A549 (cell line): ENCODE measurements at regions not wholly inside any gene's neighbourhood (a gene's known extent, or its start where the extent isn't known, plus 50 kb on each side); places are given as distances from the start of the nearest gene placed in this dataset.

Experiments used
- CHD4 ChIP-seq: fragments of 200-600 bp; sonication (generic); IDR thresholded peaks from 2 replicates; pipeline ENCODE4 v1.6.1; 2016; ENCODE audit warnings: antibody characterized with exemption, mild to moderate bottlenecking, borderline replicate concordance
- CTCF ChIP-seq: fragments of >200 bp; sonication (Bioruptor Twin); formaldehyde crosslinking; IDR thresholded peaks from 3 replicates; pipeline ENCODE4 v1.5.1; 2016
- EHMT2 ChIP-seq: fragments of 200-600 bp; sonication (generic); IDR thresholded peaks from 2 replicates; pipeline ENCODE4 v1.6.1; 2016; ENCODE audit warnings: antibody characterized with exemption, low read depth, mild to moderate bottlenecking, moderate library complexity
- EP300 ChIP-seq, 2 experiments: fragments of >200 bp; sonication (Bioruptor Twin); formaldehyde crosslinking; IDR thresholded peaks; 2 replicates in 1 of 2; 3 replicates in 1 of 2; pipeline ENCODE4 v1.6.1; 2016 to 2017
- ESRRA ChIP-seq: fragments of 150-350 bp; IDR thresholded peaks from 2 replicates; pipeline ENCODE4 v1.6.1; 2014; ENCODE audit warnings: mild to moderate bottlenecking, low read length, borderline replicate concordance
- HEYL ChIP-seq: fragments of 250-450 bp; sonication (Bioruptor Pico); IDR thresholded peaks from 2 replicates; pipeline ENCODE4 v1.8.0; 2021; ENCODE audit warnings: mild to moderate bottlenecking, moderate library complexity
- JUN ChIP-seq, 2 experiments: fragments of >200 bp; sonication (Bioruptor Twin); formaldehyde crosslinking; IDR thresholded peaks; 2 replicates in 1 of 2; 3 replicates in 1 of 2; pipeline ENCODE4 v1.6.1; 2016 to 2017
- KDM5A ChIP-seq: fragments of 200-600 bp; sonication (generic); IDR thresholded peaks from 2 replicates; pipeline ENCODE4 v1.6.1; 2016; ENCODE audit warnings: antibody characterized with exemption, mild to moderate bottlenecking
- POLR2A ChIP-seq: IDR thresholded peaks from 2 replicates; pipeline ENCODE4 v1.6.1; 2012; ENCODE audit warnings: mild to moderate bottlenecking, low read length
- RCOR1 ChIP-seq: fragments of 150-350 bp; IDR thresholded peaks from 2 replicates; pipeline ENCODE4 v1.6.1; 2014; ENCODE audit warnings: antibody characterized with exemption, low read length, low read depth
- SMC3 ChIP-seq: fragments of >200 bp; sonication (Bioruptor Twin); formaldehyde crosslinking; IDR thresholded peaks from 3 replicates; pipeline ENCODE4 v1.6.1; 2018; ENCODE audit warnings: inconsistent platforms
- TF ChIP-seq, protein P1 (sequence below): IDR thresholded peaks from 2 replicates; pipeline ENCODE4 v1.6.1; 2012
- TF ChIP-seq, protein P2 (sequence below): fragments of 450-650 bp; IDR thresholded peaks from 2 replicates; pipeline ENCODE4 v1.6.1; 2014; ENCODE audit warnings: antibody characterized with exemption

DNA sequence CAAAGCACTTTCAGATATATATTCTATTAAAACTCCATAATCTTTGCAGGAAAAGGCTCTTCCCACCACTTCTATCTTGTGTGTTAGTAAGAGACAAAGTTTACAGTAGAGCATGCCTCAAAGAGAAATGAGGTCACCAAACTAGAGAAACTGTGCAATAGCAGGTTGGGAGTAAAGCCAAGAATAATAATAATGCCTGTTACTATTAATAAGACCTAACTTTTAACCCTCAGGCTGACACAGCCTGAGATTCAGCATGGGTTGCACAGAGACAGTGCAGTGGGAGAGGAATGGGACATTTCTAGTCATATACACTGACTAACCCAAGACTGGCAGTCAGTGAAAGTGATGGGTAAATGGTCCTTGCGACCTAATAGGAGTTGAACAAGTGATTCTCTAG lies 320.2 kb upstream of the NFIA start:
- TF ChIP-seq POLR2A (no peak), CTCF (no peak), RCOR1 (no peak), EP300 (IDR thresholded peaks at IDR 0.05) (no peak), JUN (IDR thresholded peaks at IDR 0.05) (no peak), CHD4 (no peak), SMC3 (no peak), KDM5A (no peak), ESRRA (no peak), HEYL (CRISPR knock-in tag) (no peak), EHMT2 (no peak)
- TF ChIP-seq, protein P1, sequence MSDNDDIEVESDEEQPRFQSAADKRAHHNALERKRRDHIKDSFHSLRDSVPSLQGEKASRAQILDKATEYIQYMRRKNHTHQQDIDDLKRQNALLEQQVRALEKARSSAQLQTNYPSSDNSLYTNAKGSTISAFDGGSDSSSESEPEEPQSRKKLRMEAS: no peak
- TF ChIP-seq, protein P2, sequence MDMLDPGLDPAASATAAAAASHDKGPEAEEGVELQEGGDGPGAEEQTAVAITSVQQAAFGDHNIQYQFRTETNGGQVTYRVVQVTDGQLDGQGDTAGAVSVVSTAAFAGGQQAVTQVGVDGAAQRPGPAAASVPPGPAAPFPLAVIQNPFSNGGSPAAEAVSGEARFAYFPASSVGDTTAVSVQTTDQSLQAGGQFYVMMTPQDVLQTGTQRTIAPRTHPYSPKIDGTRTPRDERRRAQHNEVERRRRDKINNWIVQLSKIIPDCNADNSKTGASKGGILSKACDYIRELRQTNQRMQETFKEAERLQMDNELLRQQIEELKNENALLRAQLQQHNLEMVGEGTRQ: no peak
